HepG2 (cell line): ENCODE measurements at regions not wholly inside any gene's neighbourhood (a gene's known extent, or its start where the extent isn't known, plus 50 kb on each side); places are given as distances from the start of the nearest gene placed in this dataset.

Source experiments
- FOXA1 ChIP-seq, 2 experiments: fragments of 450-650 bp in 1 of 2; sonication (generic) in 1 of 2; formaldehyde crosslinking in 1 of 2; IDR thresholded peaks; 2 replicates each; pipeline versions ENCODE4 v1.4.0 to v1.6.1; 2016 to 2020; ENCODE audit warnings: missing genetic modification reagents in 1 of 2
- FOXA3 ChIP-seq: IDR thresholded peaks from 2 replicates; pipeline ENCODE4 v1.6.1; 2016; ENCODE audit warnings: missing genetic modification reagents, missing compliant biosample characterization
- ISL2 ChIP-seq: sonication (generic); formaldehyde crosslinking; IDR thresholded peaks from 2 replicates; pipeline ENCODE4 v1.5.0; 2020; ENCODE audit warnings: missing genetic modification reagents
- NR2C2 ChIP-seq: sonication (generic); formaldehyde crosslinking; IDR thresholded peaks from 2 replicates; pipeline ENCODE4 v1.4.0; 2020; ENCODE audit warnings: missing genetic modification reagents, mild to moderate bottlenecking, moderate library complexity, borderline replicate concordance
- PPARG ChIP-seq: conservative IDR thresholded peaks from 2 replicates; pipeline ENCODE4 v1.6.1; 2016; ENCODE audit warnings: missing biosample characterization, missing genetic modification reagents
- SALL1 ChIP-seq: sonication (generic); formaldehyde crosslinking; IDR thresholded peaks from 2 replicates; pipeline ENCODE4 v1.8.0; 2022; ENCODE audit warnings: mild to moderate bottlenecking, missing genetic modification reagents
- SOX5 ChIP-seq: IDR thresholded peaks from 2 replicates; pipeline ENCODE4 v1.6.1; 2016; ENCODE audit warnings: borderline replicate concordance
- THRA ChIP-seq: sonication (generic); formaldehyde crosslinking; IDR thresholded peaks from 2 replicates; pipeline ENCODE4 v1.4.0; 2020; ENCODE audit warnings: missing genetic modification reagents, borderline replicate concordance
- ZMYM3 ChIP-seq: sonication (generic); formaldehyde crosslinking; IDR thresholded peaks from 2 replicates; pipeline ENCODE4 v1.5.1; 2020; ENCODE audit warnings: mild to moderate bottlenecking, missing genetic modification reagents
- ZNF383 ChIP-seq: sonication (generic); formaldehyde crosslinking; IDR thresholded peaks from 2 replicates; pipeline ENCODE4 v1.4.0; 2020; ENCODE audit warnings: missing genetic modification reagents, mild to moderate bottlenecking, borderline replicate concordance
- ZNF460 ChIP-seq: sonication (generic); formaldehyde crosslinking; IDR thresholded peaks from 2 replicates; pipeline ENCODE4 v1.5.1; 2020; ENCODE audit warnings: missing genetic modification reagents, mild to moderate bottlenecking, borderline replicate concordance
- ZNF503 ChIP-seq: sonication (generic); formaldehyde crosslinking; IDR thresholded peaks from 2 replicates; pipeline ENCODE4 v1.4.0; 2020; ENCODE audit warnings: missing genetic modification reagents
- ZNF576 ChIP-seq: sonication (generic); formaldehyde crosslinking; IDR thresholded peaks from 2 replicates; pipeline ENCODE4 v1.4.0; 2020; ENCODE audit warnings: mild to moderate bottlenecking, missing genetic modification reagents
- ZNF615 ChIP-seq: sonication (generic); formaldehyde crosslinking; IDR thresholded peaks from 2 replicates; pipeline ENCODE4 v1.5.0; 2020; ENCODE audit warnings: mild to moderate bottlenecking, missing genetic modification reagents, borderline replicate concordance
- ZNF616 ChIP-seq: sonication (generic); formaldehyde crosslinking; IDR thresholded peaks from 2 replicates; pipeline ENCODE4 v1.5.0; 2020; ENCODE audit warnings: low read depth, mild to moderate bottlenecking, missing genetic modification reagents

GRCh38 chr17:13182854-13183253, 165.0 kb upstream of the ELAC2 start (continued):
- peak; percentile 56; the same call in 1 of the 2 replicates for TF ChIP-seq THRA
- no peak for TF ChIP-seq ZNF383
- no peak for TF ChIP-seq ZNF616
- 0 out of 2 replicates have a peak, but pooled peaks have one; percentile 12 for TF ChIP-seq ZMYM3
- no peak for TF ChIP-seq ZNF576 (CRISPR knock-in tag)
- peak; percentile 78 for TF ChIP-seq NR2C2 (CRISPR knock-in tag)
- TF ChIP-seq ZNF615, result no peak
- TF ChIP-seq SOX5 (CRISPR knock-in tag), result peak; percentile 21; the same call in 1 of the 2 replicates
- TF ChIP-seq ISL2 (CRISPR knock-in tag), result peak; percentile 47; the same call in 1 of the 2 replicates
- peak; percentile 65 for TF ChIP-seq PPARG (CRISPR knock-in tag)
- 0 out of 2 replicates have a peak, but pooled peaks have one; percentile 43 for TF ChIP-seq ZNF503 (CRISPR knock-in tag)
- TF ChIP-seq FOXA1 (IDR thresholded peaks at IDR 0.05), result no peak
- TF ChIP-seq FOXA1 (CRISPR knock-in tag; IDR thresholded peaks at IDR 0.05), result 0 out of 2 replicates have a peak, but pooled peaks have one; percentile 12
- TF ChIP-seq SALL1, result peak; percentile 71; the same call in 1 of the 2 replicates
- TF ChIP-seq ZNF460, result no peak
- TF ChIP-seq FOXA3 (CRISPR knock-in tag), result peak; percentile 46; the same call in 1 of the 2 replicates
